Spleen (tissue), 11 donors: ENCODE measurements at regions not wholly inside any gene's neighbourhood (a gene's known extent, or its start where the extent isn't known, plus 50 kb on each side); places are given as distances from the start of the nearest gene placed in this dataset.

Experiments used
- DNase-seq: peaks from one replicate; pipeline ENCODE4 v3.0.0-alpha.2; 2020
- H3K27ac ChIP-seq, 8 donors: fragments of 200-600 bp; sonication (generic) in 7 of 8; 1 replicate in 4 of 8; 2 replicates in 4 of 8; pipeline versions ENCODE4 v1.5.0 to v1.8.0; 2016 to 2021; ENCODE audit warnings: inconsistent platforms in 4 of 8, mild to moderate bottlenecking in 4 of 8, moderate library complexity in 1 of 8
- H3K27me3 ChIP-seq, 7 donors: fragments of 200-600 bp; sonication (generic) in 6 of 7; replicated peaks in 1 of 7; 1 replicate in 4 of 7; 2 replicates in 3 of 7; pipeline versions ENCODE4 v1.5.0 to v1.8.0; 2016 to 2021; ENCODE audit warnings: inconsistent platforms in 3 of 7, mild to moderate bottlenecking in 1 of 7
- H3K36me3 ChIP-seq, 6 donors: fragments of 200-600 bp; sonication (generic) in 5 of 6; 1 replicate in 4 of 6; 2 replicates in 2 of 6; pipeline versions ENCODE4 v1.5.0 to v1.8.0; 2016 to 2021; ENCODE audit warnings: inconsistent platforms in 2 of 6
- H3K4me1 ChIP-seq, 6 donors: fragments of 200-600 bp; sonication (generic) in 5 of 6; 1 replicate in 3 of 6; 2 replicates in 3 of 6; pipeline versions ENCODE4 v1.5.0 to v1.8.0; 2016 to 2021; ENCODE audit warnings: inconsistent platforms in 3 of 6
- H3K4me3 ChIP-seq, 8 donors: fragments of 200-600 bp; sonication (generic) in 7 of 8; 1 replicate in 4 of 8; 2 replicates in 4 of 8; pipeline versions ENCODE4 v1.5.0 to v1.8.0; 2016 to 2021; ENCODE audit warnings: inconsistent platforms in 4 of 8, mild to moderate bottlenecking in 4 of 8, moderate library complexity in 2 of 8
- H3K9me3 ChIP-seq, 8 donors: fragments of 200-600 bp; sonication (generic) in 7 of 8; 1 replicate in 4 of 8; 2 replicates in 4 of 8; pipeline versions ENCODE4 v1.5.0 to v1.8.0; 2016 to 2021; ENCODE audit warnings: inconsistent platforms in 4 of 8
- CTCF ChIP-seq, 11 experiments: fragments of 200-600 bp in 7 of 11; fragments of 450-650 bp in 4 of 11; sonication (generic) in 4 of 11; IDR thresholded peaks in 8 of 11; conservative IDR thresholded peaks in 3 of 11; 1 replicate in 7 of 11; 2 replicates in 4 of 11; pipeline versions ENCODE4 v1.4.0 to v1.8.0; 2016 to 2021; ENCODE audit warnings: antibody characterized with exemption in 11 of 11, inconsistent platforms in 4 of 11, mild to moderate bottlenecking in 1 of 11
- POLR2A ChIP-seq, 3 donors: fragments of 450-650 bp; IDR thresholded peaks; one replicate each; pipeline ENCODE4 v1.5.1; 2017; ENCODE audit warnings: antibody characterized with exemption in 3 of 3, mild to moderate bottlenecking in 1 of 3
- POLR2AphosphoS5 ChIP-seq, 3 donors: sonication (generic); formaldehyde crosslinking; IDR thresholded peaks; one replicate each; pipeline ENCODE4 v1.5.1; 2017; ENCODE audit warnings: antibody characterized with exemption in 3 of 3
- WGBS, 5 donors: extraction: QIAGEN DNeasy Blood & Tissue Kit in 3 of 5; methylation state at CpG; one replicate each; pipeline versions ENCODE4 v1.1.5 to v1.1.7; 2013 to 2018; 5-methylcytosine and 5-hydroxymethylcytosine counted together
- intact Hi-C: fragments of 100-400 bp; cut with DNase I; formaldehyde crosslinking; loops from one replicate; pipeline ENCODE4 v1.15.0; 2023; ENCODE audit warnings: low total_unique reads
- donor health status: healthy with polysubstance abuse.
- donor health status: DM: no; HTN: no; CAD: no; lungs with moderate emphysema.
- donor health status: DM: no; HTN: no; CAD: no.
- donor health status: Bipolar disorder and iron deficiency.
- donor health status: healthy.
- donor health status: DM: no; HTN: no; CAD: no.
- donor health status: DM: yes; HTN: yes; CAD: no.

DNA sequence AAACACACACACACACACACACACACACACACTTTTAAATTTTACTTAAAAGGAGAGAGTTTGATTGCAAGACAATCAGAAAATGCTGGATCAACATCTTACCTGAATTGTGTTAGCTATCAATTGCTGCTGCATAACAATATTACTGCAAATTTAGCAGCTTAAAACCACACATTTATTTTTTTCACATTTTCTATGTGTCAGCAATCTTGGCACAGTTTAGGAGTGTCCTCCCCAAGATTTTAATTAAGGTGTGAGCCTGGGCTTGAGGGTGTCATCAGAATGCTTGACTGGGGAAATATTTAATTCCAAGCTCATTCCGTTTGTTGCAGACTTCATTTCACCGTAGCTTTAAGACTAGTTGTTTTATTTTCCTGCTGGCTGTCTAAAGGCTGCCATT, 431.0 kb upstream of the GJE1 start:
- TF ChIP-seq CTCF (IDR thresholded peaks at IDR 0.05 in 8 of 11, conservative IDR thresholded peaks at IDR 0.05 in 3 of 11) (no peak), POLR2A (IDR thresholded peaks at IDR 0.05) (no peak), POLR2AphosphoS5 (IDR thresholded peaks at IDR 0.05) (no peak)
- H3K4me1 ChIP-seq, result no peaks in the 10 kb centered on the region
- no peaks in the 10 kb centered on the region for H3K9me3 ChIP-seq
- intact Hi-C loops, result no loop called here
- H3K4me3 ChIP-seq, result no peak overlapping the region
- WGBS, 5 donors, result 92 to 100% (median 94%) methylated on average over 2 of the region's 2 CpGs
- H3K27me3 ChIP-seq, result no peaks in the 10 kb centered on the region
- no peak overlapping the region for H3K27ac ChIP-seq
- no peaks in the 10 kb centered on the region for H3K36me3 ChIP-seq
- DNase-seq, result no peak

GRCh38 chr6:141700819-141701218, 431.9 kb upstream of the GJE1 start:
- TF ChIP-seq CTCF (IDR thresholded peaks at IDR 0.05 in 8 of 11, conservative IDR thresholded peaks at IDR 0.05 in 3 of 11) (no peak), POLR2A (IDR thresholded peaks at IDR 0.05) (no peak), POLR2AphosphoS5 (IDR thresholded peaks at IDR 0.05) (no peak)
- intact Hi-C loops, result no loop called here

GRCh38 chr6:141688916-141689315, 443.8 kb upstream of the GJE1 start:
- Histone ChIP-seq H3K36me3 (no peaks in the 10 kb centered on the region), H3K4me1 (no peaks in the 10 kb centered on the region), H3K9me3 (no peaks in the 10 kb centered on the region), H3K27me3 (no peaks in the 10 kb centered on the region), H3K4me3 (no peak overlapping the region), H3K27ac (no peak overlapping the region)
- 61 to 76% (median 74%) methylated on average over 2 of the region's 2 CpGs for WGBS, 5 donors
- intact Hi-C loops, result no loop called here
- DNase-seq, result no peak
- TF ChIP-seq POLR2AphosphoS5 (IDR thresholded peaks at IDR 0.05) (no peak), POLR2A (IDR thresholded peaks at IDR 0.05) (no peak), CTCF (IDR thresholded peaks at IDR 0.05 in 8 of 11, conservative IDR thresholded peaks at IDR 0.05 in 3 of 11) (no peak)

More at GRCh38 chr6:141700819-141701218, 431.9 kb upstream of the GJE1 start:
- 75 to 91% (median 80%) methylated on average over 2 of the region's 2 CpGs for WGBS, 5 donors
- no peak overlapping the region for H3K4me3 ChIP-seq
- H3K27me3 ChIP-seq, result no peaks in the 10 kb centered on the region
- no peaks in the 10 kb centered on the region for H3K4me1 ChIP-seq
- H3K27ac ChIP-seq, result no peak overlapping the region
- DNase-seq, result no peak
- H3K36me3 ChIP-seq, result no peaks in the 10 kb centered on the region
- H3K9me3 ChIP-seq, result no peaks in the 10 kb centered on the region

DNA sequence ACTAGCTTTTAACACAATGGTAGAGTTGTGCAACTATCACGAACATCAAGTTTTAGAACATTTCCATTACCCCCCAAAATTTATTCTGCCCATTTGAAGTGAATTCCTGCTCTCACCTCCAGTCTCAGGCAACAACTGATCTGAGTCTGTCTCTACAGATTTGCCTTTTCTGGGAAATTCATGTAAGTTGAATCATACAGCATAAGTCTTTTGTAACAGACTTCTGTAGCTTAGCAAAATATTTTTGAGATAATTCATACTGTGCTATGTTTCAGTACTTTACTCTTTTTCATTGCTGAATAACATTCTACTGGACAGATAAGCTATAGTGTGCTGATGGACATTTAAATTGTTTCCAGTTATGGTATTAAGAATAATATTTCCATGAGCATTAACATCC, 447.3 kb upstream of the GJE1 start:
- H3K9me3 ChIP-seq, result no peaks in the 10 kb centered on the region
- H3K27me3 ChIP-seq, result no peaks in the 10 kb centered on the region
- no peak for DNase-seq
- H3K4me1 ChIP-seq, result no peaks in the 10 kb centered on the region
- TF ChIP-seq POLR2AphosphoS5 (IDR thresholded peaks at IDR 0.05) (no peak), CTCF (IDR thresholded peaks at IDR 0.05 in 8 of 11, conservative IDR thresholded peaks at IDR 0.05 in 3 of 11) (no peak), POLR2A (IDR thresholded peaks at IDR 0.05) (no peak)
- H3K4me3 ChIP-seq, result no peak overlapping the region
- no peak overlapping the region for H3K27ac ChIP-seq
- H3K36me3 ChIP-seq, result no peaks in the 10 kb centered on the region
- intact Hi-C loops, result no loop called here
- WGBS, 5 donors, result 0 to 80% (median 62%) methylated on average over 1 of the region's 1 CpG
